HG02588 (cell line): ENCODE measurements at regions not wholly inside any gene's neighbourhood (a gene's known extent, or its start where the extent isn't known, plus 50 kb on each side); places are given as distances from the start of the nearest gene placed in this dataset.

Experiments used
- ATAC-seq: cut with Tn5 transposase; IDR thresholded peaks from one replicate; pipeline ENCODE4 v1.9.1; 2021; ENCODE audit warnings: mild to moderate bottlenecking, moderate library complexity; ENCODE audit not compliant: unreplicated experiment

DNA sequence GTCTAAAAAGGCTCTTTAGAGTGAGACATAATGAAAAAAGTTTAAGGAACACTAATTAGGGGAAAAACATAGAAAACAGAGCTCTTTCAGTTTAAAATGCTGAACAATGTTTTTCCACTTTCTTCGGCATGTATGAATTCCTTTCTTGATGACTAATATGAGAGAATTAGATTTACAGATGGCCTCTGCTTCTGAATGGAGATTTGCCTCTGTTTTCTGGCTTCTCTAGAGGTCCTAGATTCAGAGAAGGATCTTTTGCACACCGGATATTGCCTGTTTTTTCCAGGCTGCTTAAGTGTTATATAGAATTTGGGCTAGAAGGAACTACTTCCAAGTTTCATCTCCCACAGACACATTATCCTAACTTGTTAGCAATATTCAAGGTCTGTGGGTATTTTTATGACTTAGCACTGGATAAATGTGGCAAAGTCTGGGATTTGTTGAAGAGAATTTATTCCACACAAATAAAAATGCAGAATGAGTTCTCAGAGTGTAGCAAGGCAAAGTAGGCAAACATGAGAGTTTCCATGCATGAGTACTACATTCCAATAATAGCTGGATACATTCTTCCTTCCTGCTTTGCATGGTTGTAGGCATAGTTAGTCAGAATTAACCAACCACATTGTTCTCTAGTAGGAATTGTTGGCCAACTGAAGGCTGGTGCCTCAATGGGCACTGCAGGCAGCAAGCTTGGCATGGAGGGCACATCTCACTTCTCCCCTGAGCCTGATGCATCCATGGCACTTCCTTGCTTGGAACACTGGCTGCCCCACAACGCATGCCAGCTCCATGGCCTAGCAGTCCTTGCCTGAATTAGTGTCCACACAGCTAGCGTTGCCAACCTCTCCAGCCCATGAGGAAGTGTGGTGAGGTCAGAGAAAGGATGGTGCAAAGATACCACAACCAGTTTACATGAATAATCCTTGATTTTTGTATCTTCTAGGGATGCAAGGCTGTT lies 224.2 kb downstream of the CLIC5 start:
- no peak for ATAC-seq

GRCh38 chr6:45789238-45789637 lies 226.4 kb downstream of the CLIC5 start:
- no peak for ATAC-seq

DNA sequence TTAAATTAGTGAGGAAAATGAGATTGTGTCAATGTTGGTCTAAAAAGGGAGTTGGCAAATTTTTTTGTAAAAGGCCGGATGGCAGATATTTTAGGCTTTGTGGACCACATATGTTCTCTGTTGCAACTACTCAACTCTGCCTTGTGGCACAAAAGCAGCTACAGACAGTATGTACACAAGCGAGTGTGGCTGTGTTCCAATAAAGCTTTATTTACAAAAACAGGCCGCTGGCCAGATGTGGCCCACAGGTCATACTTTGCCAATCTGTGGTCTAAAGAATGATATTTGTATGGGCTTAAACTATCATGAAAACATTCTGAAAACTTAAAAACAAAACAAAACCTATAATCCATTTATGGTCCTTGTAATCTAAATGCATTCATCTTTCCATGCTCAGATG lies 228.3 kb downstream of the CLIC5 start:
- ATAC-seq = no peak

GRCh38 chr6:45786355-45786781 lies 229.3 kb downstream of the CLIC5 start:
- ATAC-seq = no peak

DNA sequence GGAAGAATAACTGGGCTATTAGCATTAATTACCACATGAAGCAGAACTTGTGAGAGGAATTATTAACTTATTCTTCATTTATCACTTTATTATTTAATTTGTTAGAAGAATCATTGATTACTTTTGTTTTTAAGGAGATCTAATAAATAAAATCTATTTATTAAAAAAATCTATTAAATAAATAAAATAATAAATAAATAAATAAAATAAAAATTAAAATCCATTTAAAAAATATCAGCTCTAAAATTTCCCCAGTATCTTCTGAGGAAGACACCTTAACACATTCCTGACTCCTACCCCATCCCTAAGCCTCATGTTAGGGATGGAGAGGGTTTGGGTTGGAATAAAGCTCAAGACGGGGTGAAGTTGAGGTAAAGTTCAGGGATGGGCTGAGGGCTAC lies 231.4 kb downstream of the CLIC5 start:
- ATAC-seq = no peak

GRCh38 chr6:45783716-45784115 lies 231.9 kb downstream of the CLIC5 start:
- no peak for ATAC-seq

DNA sequence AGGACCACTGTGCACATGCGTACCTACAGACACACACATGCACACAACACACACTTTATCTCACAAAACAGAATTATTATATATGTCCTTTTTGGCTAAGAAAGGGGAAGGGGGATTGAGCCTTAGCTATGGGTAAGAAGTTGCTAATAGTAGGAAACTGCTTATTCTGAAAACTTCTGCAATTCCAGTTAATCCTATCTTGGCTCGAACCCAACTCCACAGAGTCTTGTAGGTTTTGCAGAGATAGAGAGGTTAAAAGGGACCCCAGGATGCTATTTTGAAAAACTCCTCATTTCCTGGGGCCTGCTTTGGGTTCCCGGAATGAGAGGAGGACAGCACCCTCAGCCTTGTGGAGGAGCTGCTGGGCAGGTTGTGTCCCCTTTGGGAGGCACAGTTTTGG lies 233.8 kb downstream of the CLIC5 start:
- no peak for ATAC-seq

GRCh38 chr6:45780523-45780922 lies 235.1 kb downstream of the CLIC5 start:
- no peak for ATAC-seq

DNA sequence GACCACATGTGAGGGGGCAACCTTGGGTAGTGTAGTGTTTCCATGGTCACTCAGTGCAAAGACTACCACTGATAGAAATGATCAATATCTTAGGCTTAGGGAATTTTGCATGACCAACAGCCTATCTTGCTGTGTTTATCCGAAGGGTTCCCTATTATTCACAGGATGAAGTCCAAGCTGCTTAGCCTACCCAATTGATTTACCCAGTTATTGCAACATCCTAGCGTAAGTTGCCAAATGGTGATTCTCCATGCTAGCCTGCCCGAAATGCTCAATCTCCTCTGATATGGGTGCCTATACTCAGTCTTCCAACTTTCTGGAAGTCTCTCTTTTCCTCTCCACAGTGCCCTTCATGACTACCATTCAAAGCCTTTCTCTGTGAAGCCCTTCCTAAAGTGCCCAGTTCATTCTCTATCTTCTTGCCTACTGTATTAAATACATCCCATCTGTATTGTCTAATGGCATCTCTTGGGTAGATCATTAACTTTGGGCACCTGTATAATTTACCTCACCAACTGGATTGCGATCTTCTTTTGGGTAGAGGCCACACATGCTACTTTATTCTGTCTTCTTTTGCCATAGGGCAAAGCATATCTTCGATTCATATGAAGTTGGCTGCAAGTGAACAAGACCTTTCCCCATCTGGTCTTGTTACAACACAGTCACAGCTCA lies 240.5 kb downstream of the CLIC5 start:
- ATAC-seq = no peak

GRCh38 chr6:45773906-45774305 lies 241.8 kb downstream of the CLIC5 start:
- ATAC-seq = no peak

DNA sequence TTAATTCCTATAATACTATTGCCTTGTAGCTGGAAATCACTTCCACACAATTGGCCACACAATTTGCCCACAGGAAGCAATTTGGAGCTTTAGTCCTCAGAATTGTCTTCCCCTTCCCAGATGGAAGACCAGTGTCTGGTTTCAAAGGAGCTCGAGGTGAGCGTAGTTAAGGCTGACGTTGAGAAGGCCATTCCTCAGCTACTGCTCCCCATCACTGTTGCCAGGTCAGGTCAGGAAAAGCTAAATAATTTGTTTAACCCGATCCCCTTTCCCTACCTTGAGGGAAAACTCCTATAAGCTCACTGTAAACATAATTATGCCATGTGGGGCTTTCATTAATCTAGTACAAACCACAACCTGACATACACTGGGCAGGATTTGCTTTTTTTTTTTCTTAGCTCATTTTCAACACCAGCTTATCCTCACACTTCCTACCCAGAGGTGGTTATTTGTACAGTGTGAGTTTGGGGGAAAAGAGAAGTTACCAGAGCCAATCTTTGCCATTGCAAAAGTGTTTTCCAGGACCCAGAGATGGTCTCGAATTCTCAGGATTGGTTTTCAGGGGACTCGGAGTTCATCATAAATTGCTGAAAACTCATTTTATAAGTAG lies 242.7 kb downstream of the CLIC5 start:
- ATAC-seq = no peak

GRCh38 chr6:45772051-45772450 lies 243.6 kb downstream of the CLIC5 start:
- ATAC-seq = no peak

DNA sequence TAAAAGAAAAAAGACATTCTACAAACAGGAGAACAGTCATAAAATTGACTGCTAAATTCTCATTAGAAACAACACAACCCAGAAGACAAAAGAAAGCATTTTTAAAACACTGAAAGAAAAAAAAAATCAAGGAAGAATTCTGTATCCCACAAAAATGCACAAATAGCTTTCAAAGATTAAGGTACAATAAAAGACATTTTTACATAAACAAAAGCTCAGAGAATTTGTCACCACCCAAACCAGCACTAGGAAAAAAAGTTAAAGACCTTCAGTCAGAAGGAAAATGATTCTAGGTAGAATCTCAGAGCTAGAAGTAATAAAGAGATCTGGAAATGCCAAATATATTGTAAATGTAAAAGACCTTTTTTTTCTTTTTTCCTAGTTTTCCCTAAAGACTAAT lies 252.4 kb downstream of the CLIC5 start:
- ATAC-seq = no peak

- no peak for ATAC-seq
Measured at GRCh38 chr6:45759472-45759810, 256.2 kb downstream of the CLIC5 start.

DNA sequence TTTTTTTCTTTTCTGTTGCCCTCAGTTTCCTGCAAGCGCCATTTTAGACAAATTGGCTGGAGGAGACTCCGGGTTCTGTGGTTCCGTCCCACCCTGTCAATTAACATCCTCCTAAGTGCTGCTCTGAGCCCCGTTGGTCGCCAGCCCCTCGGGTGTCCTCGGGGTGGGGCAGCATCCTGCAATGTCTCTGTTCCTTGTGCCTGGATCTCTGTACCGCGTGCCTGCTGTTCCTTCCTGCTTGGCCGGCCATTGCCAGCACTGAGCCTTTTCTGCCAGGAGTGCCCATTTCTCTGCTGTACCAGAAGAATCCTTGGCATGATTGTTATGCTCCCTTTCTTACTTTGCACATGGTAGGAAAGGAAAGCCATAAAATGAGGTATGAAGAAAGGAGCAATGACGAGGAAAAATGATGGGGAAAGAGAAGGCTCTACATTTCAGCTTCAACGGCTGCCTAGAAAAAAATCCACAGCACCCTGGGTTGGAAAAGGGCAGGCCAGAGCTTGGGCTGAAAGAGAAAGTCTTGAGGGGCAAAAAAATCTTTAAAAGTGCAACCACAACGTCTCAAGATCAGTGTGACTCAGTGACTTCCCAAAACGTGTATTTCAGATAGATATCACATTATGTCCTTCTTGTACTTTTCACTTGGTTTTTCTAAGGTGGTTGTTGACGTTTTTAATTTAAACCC lies 256.7 kb downstream of the CLIC5 start:
- ATAC-seq = no peak

GRCh38 chr6:45757443-45758130 lies 258.1 kb downstream of the CLIC5 start:
- no peak for ATAC-seq

DNA sequence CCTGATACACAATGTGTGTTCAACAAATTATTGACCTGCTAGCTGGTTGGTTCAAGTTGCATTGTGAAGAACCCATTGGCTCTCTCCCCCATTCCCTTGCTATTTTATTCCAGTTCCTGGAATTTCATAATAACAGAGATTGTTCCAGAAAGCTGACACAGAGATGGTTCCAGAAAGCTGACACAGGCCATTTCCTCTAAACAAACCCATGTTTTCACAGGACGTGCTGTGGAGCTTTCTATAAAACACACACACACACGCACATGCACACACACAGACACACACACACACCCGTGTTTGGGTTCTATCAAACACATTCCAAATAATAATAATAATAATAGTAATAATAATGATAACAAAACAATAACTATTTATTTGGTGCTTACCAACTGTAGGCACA lies 259.1 kb downstream of the CLIC5 start:
- no peak for ATAC-seq

DNA sequence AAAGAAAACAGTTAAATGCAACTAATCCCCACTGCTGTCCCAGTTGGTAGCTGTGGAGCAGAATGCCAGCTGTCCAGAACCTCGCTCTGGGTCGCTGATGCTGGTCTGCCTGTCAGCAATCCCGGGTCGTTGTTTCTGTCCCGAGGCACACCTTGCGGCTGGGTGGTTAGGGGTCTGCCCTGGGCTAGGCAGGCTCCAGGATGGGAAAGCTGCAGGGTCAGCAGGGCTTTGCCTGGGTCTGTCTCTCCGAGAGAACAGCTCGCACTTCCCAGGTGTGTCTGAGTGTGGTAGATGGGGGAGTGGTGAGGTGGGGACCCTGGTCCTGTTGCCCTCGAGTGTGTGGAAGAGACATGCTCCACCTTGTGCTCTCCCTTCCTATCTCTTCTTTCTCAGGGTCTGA lies 261.2 kb downstream of the CLIC5 start:
- no peak for ATAC-seq

- no peak for ATAC-seq
Measured at GRCh38 chr6:45746046-45746445, 269.6 kb downstream of the CLIC5 start.

GRCh38 chr6:45743028-45743615 lies 272.5 kb downstream of the CLIC5 start:
- no peak for ATAC-seq
